Vagina (tissue), 2 donors: ENCODE measurements at regions not wholly inside any gene's neighbourhood (a gene's known extent, or its start where the extent isn't known, plus 50 kb on each side); places are given as distances from the start of the nearest gene placed in this dataset.

Experiments
- CTCF ChIP-seq, 3 experiments: fragments of 450-650 bp in 2 of 3; fragments of 200-600 bp in 1 of 3; sonication (generic) in 1 of 3; IDR thresholded peaks; one replicate each; pipeline ENCODE4 v1.5.1; 2017 to 2019; ENCODE audit warnings: antibody characterized with exemption in 3 of 3, mild to moderate bottlenecking in 2 of 3, moderate library complexity in 2 of 3
- POLR2A ChIP-seq, 2 donors: fragments of 450-650 bp; IDR thresholded peaks; one replicate each; pipeline ENCODE4 v1.6.1; 2017; ENCODE audit warnings: antibody characterized with exemption in 2 of 2, mild to moderate bottlenecking in 2 of 2, moderate library complexity in 2 of 2

DNA sequence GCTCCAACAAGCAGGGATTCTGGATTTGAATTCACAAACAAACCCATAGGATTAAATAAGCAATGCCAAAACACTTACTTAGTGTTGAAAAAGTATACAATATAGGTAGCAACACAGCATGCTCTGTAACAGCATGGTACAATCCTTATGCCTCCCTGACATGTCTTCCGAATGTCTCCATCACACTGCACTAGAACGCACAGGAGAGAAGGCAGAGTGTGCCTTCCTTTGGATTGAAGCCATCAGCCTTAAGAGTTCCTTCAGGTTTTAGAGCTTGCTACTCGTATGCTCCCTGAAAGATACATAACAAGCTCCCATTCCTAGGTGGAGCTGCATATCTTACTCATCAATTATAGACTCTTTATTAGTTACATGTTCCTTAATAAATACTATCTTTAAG is 1573.9 kb upstream of the PRR20A start:
- TF ChIP-seq POLR2A (IDR thresholded peaks at IDR 0.05) (no peak), CTCF (IDR thresholded peaks at IDR 0.05) (no peak)
